ENCODE measurements at regions not wholly inside any gene's neighbourhood (a gene's known extent, or its start where the extent isn't known, plus 50 kb on each side); places are given as distances from the start of the nearest gene placed in this dataset.
A peak's percentile ranks its signal among the peaks of the same experiment; 100 is the strongest.

DNA sequence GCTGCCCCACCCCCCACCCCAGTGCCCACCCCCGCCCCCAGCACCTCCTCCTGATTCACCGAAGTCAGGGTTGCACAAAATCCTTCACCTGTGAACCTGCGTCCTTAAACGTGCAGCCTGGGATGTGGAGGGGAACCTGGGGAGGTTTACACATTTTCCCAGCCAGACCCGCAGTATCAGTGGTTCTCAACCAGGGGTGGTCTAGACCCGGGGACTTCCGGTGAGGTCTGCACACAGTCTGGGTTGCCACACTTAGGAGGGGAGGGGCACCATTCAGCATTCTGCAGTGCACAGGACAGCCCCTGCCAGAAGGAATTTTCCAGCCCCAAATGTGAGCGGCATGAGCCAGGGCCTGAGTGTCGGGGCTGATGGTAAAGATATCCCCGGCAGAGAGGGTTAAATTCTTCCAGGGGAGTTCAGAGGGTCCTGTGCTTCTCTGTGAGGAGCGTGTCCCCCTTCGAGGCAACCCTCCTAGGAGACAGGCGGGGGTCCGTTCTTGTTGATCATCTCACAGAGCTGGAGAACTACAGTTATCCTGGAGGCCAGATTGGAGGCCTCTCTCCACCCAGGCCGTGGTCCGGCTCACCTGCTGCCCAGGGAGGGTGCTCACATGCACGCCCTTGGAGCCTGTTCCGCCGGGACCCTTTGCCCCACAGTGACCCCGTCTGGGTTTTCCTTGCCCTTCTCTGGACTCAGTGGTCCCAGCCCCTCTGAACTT, 113.6 kb downstream of the SIK1 start:
- CTCF ChIA-PET = interaction anchor here (1.0 to 1.9 kb wide), 5 partner anchors 12 to 333 kb away, joined by 3 to 5 read pairs (median 4); no protein-coding TSS in a partner anchor
- ATAC-seq = peak; percentile 33
- POLR2A ChIA-PET = no interaction called here
- peaks cover 5% of the 10 kb centered on the region; the same call in 1 of the 2 replicates for H3K27me3 Mint-ChIP-seq (ENCODE audit: low read depth)
- H3K4me3 Mint-ChIP-seq = no peak overlapping the region
- H3K4me1 Mint-ChIP-seq = peaks cover 31% of the 10 kb centered on the region
- no peak for DNase-seq (ENCODE audit: low spot score)
- peaks cover 11% of the 10 kb centered on the region for H3K36me3 Mint-ChIP-seq
- H3K9me3 Mint-ChIP-seq = peaks cover 19% of the 10 kb centered on the region
- TF ChIP-seq, protein P1, sequence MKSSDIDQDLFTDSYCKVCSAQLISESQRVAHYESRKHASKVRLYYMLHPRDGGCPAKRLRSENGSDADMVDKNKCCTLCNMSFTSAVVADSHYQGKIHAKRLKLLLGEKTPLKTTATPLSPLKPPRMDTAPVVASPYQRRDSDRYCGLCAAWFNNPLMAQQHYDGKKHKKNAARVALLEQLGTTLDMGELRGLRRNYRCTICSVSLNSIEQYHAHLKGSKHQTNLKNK (CRISPR knock-in tag; IDR thresholded peaks at IDR 0.05) = no peak
- TF ChIP-seq MYBL2 (CRISPR knock-in tag; IDR thresholded peaks at IDR 0.05) (no peak), NFE2L1 (CRISPR knock-in tag; IDR thresholded peaks at IDR 0.05) (no peak), CREM (CRISPR knock-in tag; IDR thresholded peaks at IDR 0.05) (no peak), TEAD4 (CRISPR knock-in tag; IDR thresholded peaks at IDR 0.05) (no peak), ZNF512 (CRISPR knock-in tag; IDR thresholded peaks at IDR 0.05; ENCODE audit: borderline replicate concordance) (no peak), CBFB (CRISPR knock-in tag; IDR thresholded peaks at IDR 0.05; ENCODE audit: low read depth) (no peak)
- peak overlapping the region; percentile 76; the same call in 1 of the 2 replicates for H3K27ac Mint-ChIP-seq

DNA sequence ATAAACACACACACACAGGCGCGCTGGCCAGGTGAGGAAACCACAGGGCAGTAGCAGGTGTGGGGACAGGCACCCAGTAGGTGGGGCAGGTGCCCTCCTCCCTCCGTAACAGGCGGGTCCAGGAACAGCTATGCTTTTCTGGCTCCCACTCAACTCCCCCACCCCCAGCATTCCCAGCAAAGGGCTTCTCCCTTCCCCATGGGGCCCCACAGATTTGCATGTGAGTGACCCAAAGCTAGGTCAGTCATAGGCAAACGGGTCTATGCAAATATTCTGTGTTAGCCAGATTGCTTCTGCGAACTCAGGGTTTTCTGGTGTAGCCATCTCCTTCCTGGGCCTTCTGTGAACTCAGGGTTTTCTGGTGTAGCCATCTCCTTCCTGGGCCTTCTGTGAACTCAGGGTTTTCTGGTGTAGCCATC, 114.2 kb downstream of the SIK1 start:
- no peak for TF ChIP-seq CREM (CRISPR knock-in tag; IDR thresholded peaks at IDR 0.05)
- TF ChIP-seq FOXK1 (CRISPR knock-in tag; IDR thresholded peaks at IDR 0.05) = no peak
- TF ChIP-seq USF1 (CRISPR knock-in tag; IDR thresholded peaks at IDR 0.05) = no peak
- TF ChIP-seq IRF1 (CRISPR knock-in tag; IDR thresholded peaks at IDR 0.05) = no peak
- no peak for TF ChIP-seq ATF3 (CRISPR knock-in tag; conservative IDR thresholded peaks at IDR 0.05)
- no peak for TF ChIP-seq PRRX2 (CRISPR knock-in tag; IDR thresholded peaks at IDR 0.05)
- TF ChIP-seq JAZF1 (CRISPR knock-in tag; IDR thresholded peaks at IDR 0.05) = no peak
- no peak for TF ChIP-seq STAT6 (CRISPR knock-in tag; conservative IDR thresholded peaks at IDR 0.05; ENCODE audit: low read depth)
- TF ChIP-seq FOXP4 (CRISPR knock-in tag; IDR thresholded peaks at IDR 0.05) = no peak
- ChIA-PET CTCF (interaction anchor here (1.0 to 1.9 kb wide), 6 partner anchors 11 to 333 kb away, joined by 3 to 5 read pairs (median 4); no protein-coding TSS in a partner anchor), POLR2A (no interaction called here)
- peak; percentile 76 for ATAC-seq
- Mint-ChIP-seq H3K4me3 (no peak overlapping the region; the same call in 1 of the 2 replicates), H3K27ac (peak overlapping the region; percentile 27; the same call in 1 of the 2 replicates), H3K9me3 (peaks cover 13% of the 10 kb centered on the region), H3K4me1 (peaks cover 31% of the 10 kb centered on the region), H3K27me3 (ENCODE audit: low read depth) (peaks cover 5% of the 10 kb centered on the region; the same call in 1 of the 2 replicates), H3K36me3 (peaks cover 10% of the 10 kb centered on the region)
- peak; percentile 47 for DNase-seq (ENCODE audit: low spot score)

All from WTC11 (cell line).